Gastroesophageal sphincter (tissue), 3 donors: ENCODE measurements at regions not wholly inside any gene's neighbourhood (a gene's known extent, or its start where the extent isn't known, plus 50 kb on each side); places are given as distances from the start of the nearest gene placed in this dataset.

Experiments
- POLR2A ChIP-seq, 2 donors: fragments of 450-650 bp; IDR thresholded peaks; one replicate each; pipeline ENCODE4 v1.6.1; 2017; ENCODE audit warnings: antibody characterized with exemption in 2 of 2, mild to moderate bottlenecking in 2 of 2, moderate library complexity in 1 of 2
- TF ChIP-seq, protein P1 (sequence below), 4 experiments: fragments of 200-600 bp in 2 of 4; fragments of 450-650 bp in 2 of 4; sonication (generic) in 1 of 4; IDR thresholded peaks; one replicate each; pipeline ENCODE4 v1.5.1; 2017 to 2019; ENCODE audit warnings: antibody characterized with exemption in 4 of 4, mild to moderate bottlenecking in 2 of 4, moderate library complexity in 2 of 4

DNA sequence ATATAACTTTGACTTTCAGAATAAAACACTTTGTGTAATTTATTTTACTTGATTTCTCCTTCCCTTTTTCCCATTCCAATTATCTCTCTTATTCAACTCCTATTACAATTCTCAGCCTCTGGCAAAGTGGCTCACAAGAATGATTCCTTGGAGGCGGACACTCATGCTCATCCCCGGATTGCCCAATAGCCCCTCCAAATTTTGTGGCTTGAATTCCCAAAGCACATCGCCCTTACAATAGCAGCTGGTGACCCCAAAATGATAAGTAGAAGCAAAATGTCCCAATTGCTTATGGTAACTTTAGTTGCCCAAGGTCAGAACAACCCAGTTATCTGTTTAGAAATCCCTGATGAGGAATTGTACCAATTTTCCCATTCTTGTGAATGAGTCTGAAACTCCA is 1523.5 kb upstream of the PRR20A start:
- TF ChIP-seq, protein P1, sequence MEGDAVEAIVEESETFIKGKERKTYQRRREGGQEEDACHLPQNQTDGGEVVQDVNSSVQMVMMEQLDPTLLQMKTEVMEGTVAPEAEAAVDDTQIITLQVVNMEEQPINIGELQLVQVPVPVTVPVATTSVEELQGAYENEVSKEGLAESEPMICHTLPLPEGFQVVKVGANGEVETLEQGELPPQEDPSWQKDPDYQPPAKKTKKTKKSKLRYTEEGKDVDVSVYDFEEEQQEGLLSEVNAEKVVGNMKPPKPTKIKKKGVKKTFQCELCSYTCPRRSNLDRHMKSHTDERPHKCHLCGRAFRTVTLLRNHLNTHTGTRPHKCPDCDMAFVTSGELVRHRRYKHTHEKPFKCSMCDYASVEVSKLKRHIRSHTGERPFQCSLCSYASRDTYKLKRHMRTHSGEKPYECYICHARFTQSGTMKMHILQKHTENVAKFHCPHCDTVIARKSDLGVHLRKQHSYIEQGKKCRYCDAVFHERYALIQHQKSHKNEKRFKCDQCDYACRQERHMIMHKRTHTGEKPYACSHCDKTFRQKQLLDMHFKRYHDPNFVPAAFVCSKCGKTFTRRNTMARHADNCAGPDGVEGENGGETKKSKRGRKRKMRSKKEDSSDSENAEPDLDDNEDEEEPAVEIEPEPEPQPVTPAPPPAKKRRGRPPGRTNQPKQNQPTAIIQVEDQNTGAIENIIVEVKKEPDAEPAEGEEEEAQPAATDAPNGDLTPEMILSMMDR (IDR thresholded peaks at IDR 0.05): no peak
- no peak for TF ChIP-seq POLR2A (IDR thresholded peaks at IDR 0.05)
